ENCODE measurements at regions not wholly inside any gene's neighbourhood (a gene's known extent, or its start where the extent isn't known, plus 50 kb on each side); places are given as distances from the start of the nearest gene placed in this dataset.
A peak's percentile ranks its signal among the peaks of the same experiment; 100 is the strongest.

DNA sequence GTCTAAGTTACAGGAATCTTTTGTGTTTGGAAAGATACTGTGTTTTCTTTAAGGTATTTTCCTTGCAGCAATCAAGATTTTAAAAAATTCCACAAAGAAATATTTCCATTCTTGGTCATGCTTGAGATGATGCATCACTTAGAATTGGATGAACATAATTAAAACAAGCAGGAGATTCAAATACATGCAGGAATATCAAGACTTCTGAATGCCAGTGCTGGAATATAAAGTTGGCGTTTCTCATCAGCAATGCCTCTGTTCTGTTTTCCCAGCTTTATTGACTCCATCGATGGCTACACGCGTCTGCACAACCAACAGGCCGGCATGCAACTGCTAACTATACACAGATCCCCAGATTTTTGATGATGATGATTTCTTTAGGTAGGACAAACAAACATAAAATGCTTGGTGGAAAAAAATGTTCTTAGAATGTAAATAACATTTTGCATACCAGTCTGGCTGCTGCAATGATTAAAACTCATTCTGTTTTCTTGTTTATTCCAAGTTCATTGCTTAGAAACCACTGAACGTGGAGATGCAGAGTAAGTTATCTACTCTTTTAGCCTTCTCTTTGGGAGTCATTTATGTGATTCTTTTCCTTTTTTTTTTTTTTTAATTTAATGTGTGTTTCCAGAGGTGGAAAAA lies 91.3 kb upstream of the FAM171A1 start:
- 85 to 86% methylated on average over 6 of the region's 6 CpGs for WGBS, 2 donors
- H3K27me3 ChIP-seq: no peaks in the 10 kb centered on the region
- no peak overlapping the region for H3K27ac ChIP-seq

DNA sequence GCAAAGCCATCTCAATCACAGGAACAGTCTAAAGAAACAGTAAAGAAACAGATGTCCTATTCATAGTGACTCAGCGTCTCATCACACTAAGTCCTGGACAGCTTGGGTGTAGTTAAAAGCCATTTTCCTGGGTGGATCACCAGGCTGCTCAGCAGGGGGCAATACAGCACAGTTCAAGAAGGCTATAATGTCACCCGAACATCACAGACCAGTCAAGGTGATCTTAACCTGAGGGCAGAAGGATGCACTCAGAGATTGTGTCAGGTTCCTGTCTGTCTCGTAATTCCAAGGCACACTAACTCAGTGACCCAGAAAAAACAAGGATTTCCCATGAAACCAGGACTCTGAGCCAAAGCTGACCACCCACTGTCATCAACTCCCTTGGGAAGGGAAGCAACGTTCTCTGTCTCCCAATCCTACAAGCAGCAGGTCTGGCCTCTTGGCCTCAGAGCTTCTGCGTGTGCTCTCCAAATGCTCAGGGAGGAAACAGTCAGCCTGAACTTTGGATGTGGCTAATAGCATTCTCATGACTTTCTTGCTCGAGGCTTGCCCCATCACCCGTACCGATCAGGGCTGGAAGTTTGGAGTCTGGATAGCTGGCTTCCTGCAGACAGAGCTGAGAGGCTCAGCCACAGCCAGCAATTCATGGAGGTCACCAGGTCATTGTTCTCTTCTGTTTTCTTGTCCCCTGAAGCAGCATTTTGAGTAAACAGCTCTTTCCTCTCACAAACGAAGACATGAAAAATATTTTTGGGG lies 90.4 kb upstream of the FAM171A1 start:
- Histone ChIP-seq H3K4me3 (no peak overlapping the region), H3K27me3 (no peaks in the 10 kb centered on the region), H3K4me1 (peaks cover 0 to 6% (median 0%) of the 10 kb centered on the region in 4 donors), H3K27ac (no peak overlapping the region), H3K9me3 (peaks cover 0 to 13% (median 0%) of the 10 kb centered on the region in 4 donors), H3K36me3 (no peaks in the 10 kb centered on the region)
- no peak for TF ChIP-seq POLR2A (IDR thresholded peaks at IDR 0.05)
- TF ChIP-seq, protein P1, sequence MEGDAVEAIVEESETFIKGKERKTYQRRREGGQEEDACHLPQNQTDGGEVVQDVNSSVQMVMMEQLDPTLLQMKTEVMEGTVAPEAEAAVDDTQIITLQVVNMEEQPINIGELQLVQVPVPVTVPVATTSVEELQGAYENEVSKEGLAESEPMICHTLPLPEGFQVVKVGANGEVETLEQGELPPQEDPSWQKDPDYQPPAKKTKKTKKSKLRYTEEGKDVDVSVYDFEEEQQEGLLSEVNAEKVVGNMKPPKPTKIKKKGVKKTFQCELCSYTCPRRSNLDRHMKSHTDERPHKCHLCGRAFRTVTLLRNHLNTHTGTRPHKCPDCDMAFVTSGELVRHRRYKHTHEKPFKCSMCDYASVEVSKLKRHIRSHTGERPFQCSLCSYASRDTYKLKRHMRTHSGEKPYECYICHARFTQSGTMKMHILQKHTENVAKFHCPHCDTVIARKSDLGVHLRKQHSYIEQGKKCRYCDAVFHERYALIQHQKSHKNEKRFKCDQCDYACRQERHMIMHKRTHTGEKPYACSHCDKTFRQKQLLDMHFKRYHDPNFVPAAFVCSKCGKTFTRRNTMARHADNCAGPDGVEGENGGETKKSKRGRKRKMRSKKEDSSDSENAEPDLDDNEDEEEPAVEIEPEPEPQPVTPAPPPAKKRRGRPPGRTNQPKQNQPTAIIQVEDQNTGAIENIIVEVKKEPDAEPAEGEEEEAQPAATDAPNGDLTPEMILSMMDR (IDR thresholded peaks at IDR 0.05): peak in 1 of 5 experiments; percentile 18
- TF ChIP-seq EP300 (IDR thresholded peaks at IDR 0.05): peak in 1 of 2 donors; percentile 70
- WGBS, 2 donors: 19 to 29% methylated on average over 9 of the region's 9 CpGs
- DNase-seq (ENCODE audit: low spot score in 2 of 2): peak; percentile 24 to 45

More for the DNA sequence above, 91.3 kb upstream of the FAM171A1 start:
- TF ChIP-seq EP300 (IDR thresholded peaks at IDR 0.05): no peak
- Histone ChIP-seq H3K36me3 (no peaks in the 10 kb centered on the region), H3K9me3 (peaks cover 0 to 13% (median 0%) of the 10 kb centered on the region in 4 donors), H3K4me1 (peaks cover 0 to 6% (median 0%) of the 10 kb centered on the region in 4 donors), H3K4me3 (no peak overlapping the region)
- DNase-seq (ENCODE audit: low spot score in 2 of 2): no peak

DNA sequence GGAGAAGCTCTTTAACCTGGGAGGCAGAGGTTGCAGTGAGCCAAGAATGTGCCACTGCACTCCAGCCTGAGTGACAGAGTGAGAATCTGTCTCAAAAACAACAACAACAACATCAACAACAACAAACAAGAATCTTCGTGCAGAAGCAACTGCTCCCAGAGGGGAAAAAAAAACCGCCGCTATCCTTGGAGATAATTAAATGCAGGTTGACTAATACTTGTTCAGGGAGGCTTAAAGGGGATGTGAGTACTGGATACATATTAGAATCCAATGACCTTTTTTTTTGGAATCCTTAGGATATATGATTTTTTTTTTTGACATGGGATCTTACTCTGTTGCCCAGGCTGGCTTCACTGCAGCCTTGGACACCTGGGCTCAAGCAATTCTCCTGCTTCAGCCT lies 89.6 kb upstream of the FAM171A1 start:
- no peak overlapping the region for H3K4me3 ChIP-seq
- H3K9me3 ChIP-seq: peaks cover 0 to 13% (median 0%) of the 10 kb centered on the region in 4 donors
- H3K27me3 ChIP-seq: no peaks in the 10 kb centered on the region
- TF ChIP-seq POLR2A (IDR thresholded peaks at IDR 0.05) (no peak), EP300 (IDR thresholded peaks at IDR 0.05) (no peak)
- no peaks in the 10 kb centered on the region for H3K36me3 ChIP-seq
- H3K4me1 ChIP-seq: peaks cover 0 to 6% (median 0%) of the 10 kb centered on the region in 4 donors
- no peak overlapping the region for H3K27ac ChIP-seq
- WGBS, 2 donors: 77 to 86% methylated on average over 3 of the region's 3 CpGs
- no peak for DNase-seq (ENCODE audit: low spot score in 2 of 2)

DNA sequence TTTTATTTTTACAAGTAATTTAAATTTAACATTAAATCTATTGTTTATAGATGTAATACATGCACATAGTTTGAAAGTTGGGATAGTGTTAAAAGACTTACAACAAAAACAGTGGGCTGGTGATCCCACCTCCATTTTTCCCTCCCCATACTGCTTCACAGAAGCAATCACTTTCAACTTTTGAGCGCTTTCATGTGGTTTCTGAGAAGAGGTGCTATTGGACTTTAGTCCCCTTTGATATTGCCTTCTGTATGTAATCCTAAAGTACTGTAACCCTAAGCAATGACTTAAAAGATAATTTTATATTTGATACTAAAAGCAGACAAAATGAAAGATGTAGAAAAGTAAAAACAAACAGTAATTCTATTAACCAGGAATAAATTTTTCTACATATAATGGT lies 88.1 kb upstream of the FAM171A1 start:
- no peak for DNase-seq (ENCODE audit: low spot score in 2 of 2)
- H3K36me3 ChIP-seq: no peaks in the 10 kb centered on the region
- peaks cover 0 to 6% (median 0%) of the 10 kb centered on the region in 4 donors for H3K4me1 ChIP-seq
- TF ChIP-seq, protein P1 (IDR thresholded peaks at IDR 0.05): no peak
- H3K4me3 ChIP-seq: no peak overlapping the region
- no peaks in the 10 kb centered on the region for H3K27me3 ChIP-seq
- 85 to 89% methylated on average over 1 of the region's 1 CpG for WGBS, 2 donors
- H3K9me3 ChIP-seq: peaks cover 0 to 12% (median 0%) of the 10 kb centered on the region in 4 donors
- H3K27ac ChIP-seq: no peak overlapping the region

DNA sequence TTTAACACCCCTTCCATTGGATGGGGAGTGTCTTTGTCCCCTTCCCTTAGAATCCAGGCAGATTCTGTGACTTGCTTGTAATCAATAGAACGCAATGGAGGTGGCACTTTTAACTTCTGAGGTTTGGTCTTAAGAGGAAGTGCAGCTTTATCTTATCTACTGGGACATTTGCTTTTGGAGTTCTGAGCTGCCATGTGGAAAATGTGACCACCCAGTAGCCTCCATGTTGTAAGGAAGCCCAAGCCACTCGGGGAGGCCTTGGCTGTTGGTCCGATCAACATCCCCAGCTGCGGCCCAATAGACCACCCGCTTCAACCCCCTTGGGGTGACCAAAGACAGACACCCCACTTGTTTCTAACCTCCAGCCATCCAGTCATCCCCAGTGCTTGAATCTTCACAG lies 86.3 kb upstream of the FAM171A1 start:
- H3K27ac ChIP-seq: no peak overlapping the region
- no peaks in the 10 kb centered on the region for H3K27me3 ChIP-seq
- H3K4me1 ChIP-seq: peaks cover 0 to 6% (median 0%) of the 10 kb centered on the region in 4 donors
- no peak for TF ChIP-seq POLR2A (IDR thresholded peaks at IDR 0.05)
- TF ChIP-seq EP300 (IDR thresholded peaks at IDR 0.05): no peak
- TF ChIP-seq, protein P1 (IDR thresholded peaks at IDR 0.05): no peak
- WGBS, 2 donors: 91 to 98% methylated on average over 5 of the region's 5 CpGs
- no peaks in the 10 kb centered on the region for H3K9me3 ChIP-seq
- DNase-seq (ENCODE audit: low spot score in 2 of 2): no peak
- no peak overlapping the region for H3K4me3 ChIP-seq
- no peaks in the 10 kb centered on the region for H3K36me3 ChIP-seq

DNA sequence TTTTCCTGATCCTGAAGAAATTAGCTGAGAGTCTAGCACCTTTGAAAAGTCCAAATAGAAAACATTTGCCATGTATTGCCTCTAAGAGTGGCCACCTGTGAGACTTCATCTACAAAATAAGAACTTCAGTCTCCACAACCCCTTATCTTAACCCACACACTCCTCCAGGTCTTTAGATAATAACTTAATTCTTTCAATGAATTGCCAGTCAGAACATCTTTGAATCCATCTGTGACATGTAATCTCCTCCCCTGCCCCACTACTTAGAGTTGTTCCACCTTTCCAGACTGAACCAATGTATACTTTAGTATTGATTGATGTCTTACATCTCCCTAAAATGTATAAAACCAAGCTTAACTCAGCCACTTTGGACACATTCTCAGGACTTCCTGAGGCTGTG lies 84.4 kb upstream of the FAM171A1 start:
- TF ChIP-seq POLR2A (IDR thresholded peaks at IDR 0.05) (no peak), EP300 (IDR thresholded peaks at IDR 0.05) (no peak)
- TF ChIP-seq, protein P1 (IDR thresholded peaks at IDR 0.05): no peak
- Histone ChIP-seq H3K27ac (no peak overlapping the region), H3K4me3 (no peak overlapping the region), H3K4me1 (no peaks in the 10 kb centered on the region), H3K9me3 (no peaks in the 10 kb centered on the region), H3K36me3 (no peaks in the 10 kb centered on the region), H3K27me3 (no peaks in the 10 kb centered on the region)
- DNase-seq (ENCODE audit: low spot score in 2 of 2): no peak

Measured in tibial nerve (tissue), 4 donors.